OCI-LY1 (cell line): ENCODE measurements at regions not wholly inside any gene's neighbourhood (a gene's known extent, or its start where the extent isn't known, plus 50 kb on each side); places are given as distances from the start of the nearest gene placed in this dataset.

Experiments used
- H2AFZ ChIP-seq: fragments of 200-600 bp; sonication (generic), shearing (Covaris generic); 2 replicates; pipeline ENCODE4 v1.6.0; 2014; ENCODE audit warnings: antibody characterized with exemption, mild to moderate bottlenecking, low read length
- H3F3A ChIP-seq: fragments of 200-600 bp; sonication (generic), shearing (Covaris generic); 2 replicates; pipeline ENCODE4 v1.6.0; 2014; ENCODE audit warnings: mild to moderate bottlenecking, antibody characterized with exemption, low read length, moderate library complexity; ENCODE audit not compliant: insufficient read depth
- H3K27ac ChIP-seq: fragments of 200-600 bp; sonication (generic); 2 replicates; pipeline ENCODE4 v1.5.1; 2014; ENCODE audit warnings: low read length, mixed run types, mild to moderate bottlenecking, low read depth; ENCODE audit not compliant: poor library complexity, severe bottlenecking
- H3K27me3 ChIP-seq: fragments of 200-600 bp; sonication (generic); 2 replicates; pipeline ENCODE4 v1.6.0; 2014; ENCODE audit warnings: antibody characterized with exemption, mild to moderate bottlenecking, low read length, moderate library complexity; ENCODE audit not compliant: insufficient read depth
- H3K36me3 ChIP-seq: fragments of 200-600 bp; sonication (generic); 2 replicates; pipeline ENCODE4 v1.6.1; 2014; ENCODE audit warnings: mild to moderate bottlenecking, antibody characterized with exemption, low read length, moderate library complexity, mixed read lengths; ENCODE audit not compliant: insufficient read depth
- H3K4me1 ChIP-seq: fragments of 200-600 bp; sonication (generic); 2 replicates; pipeline ENCODE4 v1.5.1; 2014; ENCODE audit warnings: mild to moderate bottlenecking, low read length, moderate library complexity; ENCODE audit not compliant: insufficient read depth, severe bottlenecking
- H3K4me2 ChIP-seq: fragments of 200-600 bp; sonication (generic), shearing (Covaris generic); 2 replicates; pipeline ENCODE4 v1.6.1; 2014; ENCODE audit warnings: low read length
- H3K4me3 ChIP-seq: fragments of 200-600 bp; sonication (generic); 2 replicates; pipeline ENCODE4 v1.5.1; 2014; ENCODE audit warnings: low read length, low read depth, mild to moderate bottlenecking, mixed read lengths; ENCODE audit not compliant: poor library complexity, severe bottlenecking
- H3K79me2 ChIP-seq: fragments of 200-600 bp; shearing (Covaris generic); 2 replicates; pipeline ENCODE4 v1.6.1; 2016; ENCODE audit warnings: mixed run types, low read length, mixed read lengths; ENCODE audit not compliant: insufficient read depth
- H3K9ac ChIP-seq: fragments of 200-600 bp; sonication (generic), shearing (Covaris generic); 2 replicates; pipeline ENCODE4 v1.6.1; 2014; ENCODE audit warnings: mild to moderate bottlenecking, low read length, mixed read lengths
- H3K9me2 ChIP-seq: fragments of 200-600 bp; sonication (generic), shearing (Covaris generic); 2 replicates; pipeline ENCODE4 v1.6.1; 2014; ENCODE audit warnings: low read depth, mild to moderate bottlenecking, low read length, mixed read lengths
- H3K9me3 ChIP-seq: fragments of 200-600 bp; shearing (Covaris generic); 2 replicates; pipeline ENCODE4 v1.6.1; 2014; ENCODE audit warnings: low read length, mixed read lengths
- H4K20me1 ChIP-seq: fragments of 200-600 bp; sonication (generic), shearing (Covaris generic); 2 replicates; pipeline ENCODE4 v1.6.0; 2016; ENCODE audit warnings: mild to moderate bottlenecking, low read length; ENCODE audit not compliant: insufficient read depth
- CTCF ChIP-seq: fragments of 200-600 bp; sonication (generic), shearing (Covaris generic); IDR thresholded peaks from 2 replicates; pipeline ENCODE4 v1.5.1; 2017; ENCODE audit warnings: mild to moderate bottlenecking, antibody characterized with exemption, low read length, moderate library complexity, mixed read lengths
- EZH2 ChIP-seq: fragments of 200-600 bp; sonication (generic), shearing (Covaris generic); IDR thresholded peaks from 2 replicates; pipeline ENCODE4 v1.8.0; 2017; ENCODE audit warnings: borderline replicate concordance, mixed run types, mild to moderate bottlenecking, antibody characterized with exemption, low read length, moderate library complexity, mixed read lengths

- TF ChIP-seq EZH2: no peak
- no peak for TF ChIP-seq CTCF
- H3K36me3 ChIP-seq: peaks cover 46% of the 10 kb centered on the region
Measured at GRCh38 chr10:88213065-88213605, 349.7 kb downstream of the PTEN start.

GRCh38 chr10:88216976-88217375 is 353.6 kb downstream of the PTEN start:
- Histone ChIP-seq H4K20me1 (no peaks in the 10 kb centered on the region), H3K9me2 (no peaks in the 10 kb centered on the region), H3K36me3 (peaks cover 36% of the 10 kb centered on the region), H3K9ac (no peak overlapping the region), H3K4me2 (no peak overlapping the region), H3K27ac (no peak overlapping the region), H3K79me2 (no peaks in the 10 kb centered on the region), H2AFZ (no peak overlapping the region), H3K27me3 (no peaks in the 10 kb centered on the region), H3K9me3 (no peaks in the 10 kb centered on the region), H3K4me3 (no peak overlapping the region), H3K4me1 (no peaks in the 10 kb centered on the region), H3F3A (no peaks in the 10 kb centered on the region)
- TF ChIP-seq CTCF (no peak), EZH2 (no peak)

More at GRCh38 chr10:88213065-88213605, 349.7 kb downstream of the PTEN start:
- Histone ChIP-seq H4K20me1 (no peaks in the 10 kb centered on the region), H3K4me3 (no peak overlapping the region), H3K4me2 (no peak overlapping the region), H3K9me3 (no peaks in the 10 kb centered on the region), H3K4me1 (no peaks in the 10 kb centered on the region), H3K9me2 (no peaks in the 10 kb centered on the region), H3F3A (no peaks in the 10 kb centered on the region), H3K27ac (no peak overlapping the region), H3K79me2 (no peaks in the 10 kb centered on the region), H2AFZ (no peak overlapping the region), H3K9ac (no peak overlapping the region), H3K27me3 (no peaks in the 10 kb centered on the region)

GRCh38 chr10:88218362-88218761 is 354.9 kb downstream of the PTEN start:
- Histone ChIP-seq H3K4me2 (no peak overlapping the region), H3K4me1 (no peaks in the 10 kb centered on the region), H4K20me1 (no peaks in the 10 kb centered on the region), H3K9me3 (no peaks in the 10 kb centered on the region), H3K36me3 (peaks cover 35% of the 10 kb centered on the region), H3K9me2 (no peaks in the 10 kb centered on the region), H3K27ac (no peak overlapping the region), H3F3A (no peaks in the 10 kb centered on the region), H3K9ac (no peak overlapping the region), H3K27me3 (no peaks in the 10 kb centered on the region), H3K4me3 (no peak overlapping the region), H3K79me2 (no peaks in the 10 kb centered on the region), H2AFZ (no peak overlapping the region)
- TF ChIP-seq EZH2 (no peak), CTCF (no peak)
